Endodermal cell (in vitro differentiated cells): ENCODE measurements at regions not wholly inside any gene's neighbourhood (a gene's known extent, or its start where the extent isn't known, plus 50 kb on each side); places are given as distances from the start of the nearest gene placed in this dataset.

Experiments
- DNase-seq: peaks from one replicate; pipeline ENCODE4 v3.0.0-alpha.2; 2017
- H3K27ac ChIP-seq: 2 replicates; pipeline ENCODE4 v1.5.1; 2013; ENCODE audit warnings: mild to moderate bottlenecking, low read depth, low read length, moderate library complexity
- H3K27me3 ChIP-seq: 2 replicates; pipeline ENCODE4 v1.6.1; 2013; ENCODE audit warnings: mild to moderate bottlenecking, low read length, moderate library complexity; ENCODE audit not compliant: insufficient read depth, control insufficient read depth, poor library complexity, severe bottlenecking
- H3K36me3 ChIP-seq: 2 replicates; pipeline ENCODE4 v1.7.0; 2013; ENCODE audit warnings: mild to moderate bottlenecking, low read length, moderate library complexity; ENCODE audit not compliant: control insufficient read depth, insufficient read depth
- H3K4me1 ChIP-seq: one replicate; pipeline ENCODE4 v1.7.0; 2013; ENCODE audit warnings: low read length; ENCODE audit not compliant: control insufficient read depth, insufficient read depth
- H3K4me3 ChIP-seq: 2 replicates; pipeline ENCODE4 v1.5.1; 2013; ENCODE audit warnings: mild to moderate bottlenecking, low read length, moderate library complexity
- H3K9ac ChIP-seq: 2 replicates; pipeline ENCODE4 v1.6.1; 2013; ENCODE audit warnings: mild to moderate bottlenecking, low read length, moderate library complexity; ENCODE audit not compliant: poor library complexity, severe bottlenecking; ENCODE audit errors: extremely low read depth
- H3K9me3 ChIP-seq: 2 replicates; pipeline ENCODE4 v1.6.1; 2013; ENCODE audit warnings: mild to moderate bottlenecking, low read length, moderate library complexity; ENCODE audit not compliant: control insufficient read depth
- H3K27ac Mint-ChIP-seq: 2 replicates; pipeline ENCODE4 v1.8.0; 2020; ENCODE audit warnings: mixed read lengths
- H3K27me3 Mint-ChIP-seq: 2 replicates; pipeline ENCODE4 v1.8.0; 2021; ENCODE audit warnings: mild to moderate bottlenecking, mixed read lengths; ENCODE audit not compliant: insufficient read depth
- H3K36me3 Mint-ChIP-seq: 2 replicates; pipeline ENCODE4 v1.8.0; 2020; ENCODE audit warnings: low read depth, mixed read lengths
- H3K4me1 Mint-ChIP-seq: 2 replicates; pipeline ENCODE4 v1.8.0; 2020; ENCODE audit warnings: mixed read lengths
- H3K4me3 Mint-ChIP-seq: 2 replicates; pipeline ENCODE4 v1.8.0; 2020; ENCODE audit warnings: mild to moderate bottlenecking, moderate library complexity, mixed read lengths
- H3K9me3 Mint-ChIP-seq: 2 replicates; pipeline ENCODE4 v1.8.0; 2020; ENCODE audit warnings: mild to moderate bottlenecking, mixed read lengths
- WGBS, 2 experiments: methylation state at CpG; one replicate each; pipeline versions ENCODE4 v1.1.5 to v1.1.7; 2013; ENCODE audit warnings: missing lambda C conversion rate in 2 of 2, mixed read lengths in 1 of 2; ENCODE audit not compliant: insufficient coverage in 1 of 2, insufficient read length in 1 of 2; 5-methylcytosine and 5-hydroxymethylcytosine counted together
- TF ChIP-seq, protein P1 (sequence below): fragments of 200-600 bp; sonication (generic); conservative IDR thresholded peaks from 2 replicates; pipeline ENCODE4 v1.5.0; 2021; ENCODE audit warnings: antibody characterized with exemption, mild to moderate bottlenecking

DNA sequence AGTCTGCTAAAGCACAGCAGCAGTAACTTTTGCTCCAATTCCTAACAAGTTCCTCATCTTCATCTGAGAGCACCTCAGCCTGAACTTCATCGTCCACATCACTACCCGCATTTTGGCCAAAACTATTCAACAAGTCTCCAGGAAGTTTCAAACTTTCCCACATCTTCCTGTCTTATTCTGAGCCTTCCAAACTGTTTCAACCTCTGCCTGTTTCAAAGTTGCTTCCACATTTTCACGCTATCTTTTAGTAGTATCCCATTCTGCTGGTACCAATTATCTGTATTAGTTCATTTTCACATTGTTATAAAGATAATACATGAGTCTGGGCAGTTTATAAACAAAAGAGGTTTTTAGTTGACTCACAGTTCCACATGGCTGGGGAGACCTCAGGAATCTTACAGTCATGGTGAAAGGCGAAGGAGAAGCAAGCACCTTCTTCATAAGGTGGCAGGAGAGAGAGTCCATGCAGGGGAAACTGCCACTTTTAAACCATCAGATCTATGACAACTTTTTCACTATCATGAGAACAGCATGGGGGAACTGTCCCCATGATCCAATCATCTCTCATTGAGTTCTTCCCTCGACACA is 99.4 kb upstream of the GRIK2 start:
- Histone ChIP-seq H3K36me3 (no peaks in the 10 kb centered on the region), H3K27ac (no peak overlapping the region), H3K9me3 (peaks cover 25% of the 10 kb centered on the region), H3K4me1 (no peaks in the 10 kb centered on the region), H3K27me3 (no peaks in the 10 kb centered on the region), H3K9ac (no peak overlapping the region), H3K4me3 (no peak overlapping the region)
- no peak for DNase-seq
- WGBS, 2 experiments, result 90 to 100% methylated on average over 2 to 5 of the region's 5 CpGs
- Mint-ChIP-seq H3K9me3 (peaks cover 23% of the 10 kb centered on the region), H3K4me1 (peaks cover 4% of the 10 kb centered on the region), H3K36me3 (no peaks in the 10 kb centered on the region), H3K27me3 (no peaks in the 10 kb centered on the region), H3K4me3 (no peak overlapping the region), H3K27ac (no peak overlapping the region)
- TF ChIP-seq, protein P1, sequence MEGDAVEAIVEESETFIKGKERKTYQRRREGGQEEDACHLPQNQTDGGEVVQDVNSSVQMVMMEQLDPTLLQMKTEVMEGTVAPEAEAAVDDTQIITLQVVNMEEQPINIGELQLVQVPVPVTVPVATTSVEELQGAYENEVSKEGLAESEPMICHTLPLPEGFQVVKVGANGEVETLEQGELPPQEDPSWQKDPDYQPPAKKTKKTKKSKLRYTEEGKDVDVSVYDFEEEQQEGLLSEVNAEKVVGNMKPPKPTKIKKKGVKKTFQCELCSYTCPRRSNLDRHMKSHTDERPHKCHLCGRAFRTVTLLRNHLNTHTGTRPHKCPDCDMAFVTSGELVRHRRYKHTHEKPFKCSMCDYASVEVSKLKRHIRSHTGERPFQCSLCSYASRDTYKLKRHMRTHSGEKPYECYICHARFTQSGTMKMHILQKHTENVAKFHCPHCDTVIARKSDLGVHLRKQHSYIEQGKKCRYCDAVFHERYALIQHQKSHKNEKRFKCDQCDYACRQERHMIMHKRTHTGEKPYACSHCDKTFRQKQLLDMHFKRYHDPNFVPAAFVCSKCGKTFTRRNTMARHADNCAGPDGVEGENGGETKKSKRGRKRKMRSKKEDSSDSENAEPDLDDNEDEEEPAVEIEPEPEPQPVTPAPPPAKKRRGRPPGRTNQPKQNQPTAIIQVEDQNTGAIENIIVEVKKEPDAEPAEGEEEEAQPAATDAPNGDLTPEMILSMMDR, result no peak

DNA sequence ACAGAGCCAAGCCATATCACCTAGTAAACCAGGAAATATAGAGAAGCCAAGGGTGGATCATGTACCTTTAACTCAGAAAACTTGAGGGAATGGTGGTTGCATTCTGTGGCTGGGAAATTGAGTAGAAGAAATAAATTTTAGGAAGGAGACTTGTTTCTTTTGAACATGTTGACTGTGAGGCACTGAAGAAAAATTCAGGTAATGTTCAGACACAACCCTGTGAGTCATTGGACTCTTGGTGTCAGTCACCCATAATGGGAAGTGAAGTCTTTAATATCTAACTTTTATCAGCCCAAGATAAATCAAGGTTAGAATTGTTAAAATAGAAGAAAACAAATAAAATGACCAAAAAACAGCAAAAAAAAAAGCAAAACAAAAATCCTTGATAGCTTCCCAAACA is 98.8 kb upstream of the GRIK2 start:
- Mint-ChIP-seq H3K9me3 (peaks cover 23% of the 10 kb centered on the region), H3K27me3 (no peaks in the 10 kb centered on the region), H3K4me1 (peaks cover 4% of the 10 kb centered on the region), H3K27ac (no peak overlapping the region), H3K36me3 (no peaks in the 10 kb centered on the region), H3K4me3 (no peak overlapping the region)
- Histone ChIP-seq H3K9ac (no peak overlapping the region), H3K27me3 (no peaks in the 10 kb centered on the region), H3K9me3 (peaks cover 25% of the 10 kb centered on the region), H3K4me1 (no peaks in the 10 kb centered on the region), H3K4me3 (no peak overlapping the region), H3K27ac (no peak overlapping the region), H3K36me3 (no peaks in the 10 kb centered on the region)
- DNase-seq, result no peak
- TF ChIP-seq, protein P1, result no peak

DNA sequence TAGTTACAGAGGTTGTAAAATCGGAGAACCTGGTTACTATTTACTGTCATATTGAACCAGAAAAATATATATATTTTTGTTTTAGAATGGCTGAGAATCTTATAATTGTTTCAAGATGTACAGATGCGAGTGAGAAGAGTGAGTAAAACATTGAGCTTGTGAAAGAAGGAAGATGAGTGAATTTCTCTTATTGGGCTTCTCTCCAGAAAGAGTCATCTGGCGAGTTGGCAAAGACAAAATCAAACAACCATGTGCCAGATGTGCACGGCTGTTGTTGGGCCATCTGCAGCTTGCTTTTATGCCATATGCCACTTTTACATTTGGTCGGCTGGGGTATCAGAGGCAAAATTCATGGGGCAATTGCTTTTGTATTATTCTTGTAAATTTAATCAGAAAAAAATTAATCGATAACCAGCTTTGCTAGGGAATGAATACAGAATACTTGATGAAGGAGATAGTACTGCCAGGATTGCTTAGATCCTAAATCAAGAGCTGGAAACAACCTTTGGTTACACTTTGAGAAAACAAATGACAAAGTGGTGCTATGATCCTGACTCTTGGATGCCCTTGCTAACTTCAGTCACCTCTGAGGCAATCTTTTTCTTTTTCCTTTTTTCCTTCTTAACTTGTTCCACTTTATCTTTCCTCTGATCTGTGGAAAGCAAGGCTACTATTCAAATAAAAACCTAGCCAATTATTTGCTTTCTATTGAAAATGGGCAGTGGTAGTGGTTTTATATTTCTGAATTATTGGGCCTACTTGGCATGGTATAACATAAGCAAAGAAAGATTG is 97.1 kb upstream of the GRIK2 start:
- H3K27ac Mint-ChIP-seq, result no peak overlapping the region
- H3K36me3 ChIP-seq, result no peaks in the 10 kb centered on the region
- DNase-seq, result no peak
- peaks cover 21% of the 10 kb centered on the region for H3K9me3 Mint-ChIP-seq
- no peaks in the 10 kb centered on the region for H3K4me1 ChIP-seq
- H3K27me3 Mint-ChIP-seq, result no peaks in the 10 kb centered on the region
- no peak overlapping the region for H3K27ac ChIP-seq
- no peak overlapping the region for H3K4me3 Mint-ChIP-seq
- no peak overlapping the region for H3K9ac ChIP-seq
- H3K4me3 ChIP-seq, result no peak overlapping the region
- no peaks in the 10 kb centered on the region for H3K36me3 Mint-ChIP-seq
- no peaks in the 10 kb centered on the region for H3K27me3 ChIP-seq
- H3K4me1 Mint-ChIP-seq, result no peaks in the 10 kb centered on the region
- TF ChIP-seq, protein P1, result no peak
- peaks cover 25% of the 10 kb centered on the region for H3K9me3 ChIP-seq
- WGBS, 2 experiments, result 71 to 74% methylated on average over 5 of the region's 6 CpGs
